HTR-8/SVneo (cell line): ENCODE measurements at regions not wholly inside any gene's neighbourhood (a gene's known extent, or its start where the extent isn't known, plus 50 kb on each side); places are given as distances from the start of the nearest gene placed in this dataset.

Source experiments
- DNase-seq: peaks from one replicate; pipeline ENCODE4 v3.0.0; 2011; ENCODE audit warnings: low spot score, mixed read lengths; ENCODE audit not compliant: insufficient read length
- FAIRE-seq: peaks from 2 replicates; lab custom pipeline; 2011; peaks lifted over from hg19 to GRCh38; lab: Jason Lieb, UNC

DNA sequence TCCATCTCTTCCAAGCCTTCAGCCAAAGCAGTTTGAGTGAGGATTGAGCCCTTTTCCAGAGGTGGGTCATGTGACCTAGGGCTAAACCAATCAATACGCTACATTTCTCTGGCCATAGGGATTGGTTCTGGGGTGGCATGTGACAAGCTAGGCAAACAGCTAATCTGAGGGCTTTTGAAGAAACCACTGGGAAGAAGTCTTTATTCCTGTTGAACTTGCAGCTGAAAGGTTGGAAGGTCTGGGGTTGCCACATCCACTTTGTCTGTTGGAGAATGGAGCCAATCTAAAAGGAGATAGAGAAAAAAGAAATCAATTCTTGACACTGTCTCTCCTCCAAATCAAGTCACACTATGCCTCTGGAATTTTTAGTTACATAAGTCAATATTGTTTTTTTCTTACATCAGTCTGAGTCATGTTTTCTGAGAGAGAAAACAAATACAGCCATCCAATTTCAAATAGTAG, 637.8 kb upstream of the WWC1 start:
- no peak for FAIRE-seq
- no peak for DNase-seq

DNA sequence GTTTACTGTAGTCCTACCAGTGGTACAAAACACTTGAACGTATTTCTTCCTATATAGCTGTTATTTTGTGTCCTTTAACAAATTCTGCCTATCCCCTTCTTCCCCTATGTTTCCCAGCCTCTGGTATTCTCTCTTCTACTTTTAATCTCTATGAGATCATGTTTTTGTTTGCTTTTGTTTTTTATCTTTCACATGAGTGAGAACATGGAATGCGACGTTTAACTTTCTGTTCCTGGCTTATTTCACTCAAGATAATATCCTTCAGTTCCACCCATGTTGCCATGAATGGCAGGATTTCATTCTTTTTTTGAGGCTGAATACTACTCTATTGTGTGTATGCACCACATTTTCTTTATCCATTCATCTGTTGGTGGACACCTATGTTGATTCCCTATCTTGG, 634.4 kb upstream of the WWC1 start:
- no peak for DNase-seq
- FAIRE-seq: no peak

DNA sequence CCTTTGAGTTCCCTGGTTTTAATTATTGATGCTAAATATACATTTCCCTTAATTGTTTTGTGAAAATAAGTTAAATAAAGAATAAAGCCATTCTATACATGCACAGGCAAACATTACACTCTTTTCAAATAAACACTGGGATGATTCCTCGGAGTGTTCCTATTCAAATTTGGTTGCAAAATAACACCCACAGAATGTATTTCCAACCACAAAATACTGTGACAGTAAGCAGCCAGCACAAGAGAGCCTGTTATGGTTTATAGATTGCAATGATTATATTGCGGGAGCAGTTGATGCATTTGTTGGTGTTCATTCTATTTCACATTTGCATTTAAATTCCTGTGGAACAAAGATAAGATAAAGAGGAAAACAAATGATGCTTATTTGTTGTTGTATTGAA, 632.6 kb upstream of the WWC1 start:
- FAIRE-seq: no peak
- DNase-seq: no peak

DNA sequence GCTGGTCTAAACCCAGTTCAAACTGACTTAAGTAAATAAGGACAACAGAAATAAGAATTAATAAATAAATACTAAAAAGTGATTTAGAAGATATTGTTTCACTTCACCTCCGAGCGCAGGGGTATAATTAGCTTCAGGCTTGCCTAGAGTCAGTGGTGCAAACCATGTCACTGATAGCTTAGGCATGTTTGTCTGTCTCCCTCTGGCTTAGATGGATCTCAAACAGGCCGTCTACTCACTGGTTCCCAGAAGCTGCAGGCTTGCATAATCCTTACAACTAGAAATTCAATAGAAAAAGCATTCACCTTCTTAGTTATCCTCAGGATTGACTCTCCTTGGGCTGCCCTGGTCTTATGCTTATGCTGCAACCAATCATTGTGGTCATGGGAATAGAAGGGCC, 629.8 kb upstream of the WWC1 start:
- no peak for DNase-seq
- FAIRE-seq: no peak

DNA sequence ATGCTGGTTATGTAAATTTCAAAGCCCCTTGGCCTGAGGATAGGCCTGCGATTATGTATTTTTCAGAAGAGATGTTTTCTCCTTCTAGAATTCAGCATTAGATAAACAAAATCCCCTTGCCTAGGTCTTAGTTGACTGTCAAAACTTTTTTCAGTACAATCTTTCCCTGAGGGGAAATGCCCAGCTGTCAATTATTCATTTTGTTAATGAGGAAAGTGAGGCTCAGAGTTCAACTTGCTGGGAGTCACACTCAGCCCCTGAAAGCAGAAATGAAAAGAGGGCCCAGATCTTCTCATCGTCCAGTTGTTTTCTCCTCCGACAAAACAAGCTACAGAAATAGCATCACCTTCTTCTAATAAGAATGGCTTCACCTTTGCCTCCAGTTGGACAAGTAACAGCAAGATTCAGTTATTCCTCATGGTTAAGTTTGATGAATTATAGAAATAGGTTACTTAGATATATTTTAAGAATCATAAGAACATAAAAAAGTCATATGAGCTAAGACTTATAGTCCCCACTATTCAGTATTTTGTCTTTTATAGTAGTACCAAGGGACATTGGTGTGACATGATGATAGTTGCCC, 627.1 kb upstream of the WWC1 start:
- FAIRE-seq: no peak
- no peak for DNase-seq

DNA sequence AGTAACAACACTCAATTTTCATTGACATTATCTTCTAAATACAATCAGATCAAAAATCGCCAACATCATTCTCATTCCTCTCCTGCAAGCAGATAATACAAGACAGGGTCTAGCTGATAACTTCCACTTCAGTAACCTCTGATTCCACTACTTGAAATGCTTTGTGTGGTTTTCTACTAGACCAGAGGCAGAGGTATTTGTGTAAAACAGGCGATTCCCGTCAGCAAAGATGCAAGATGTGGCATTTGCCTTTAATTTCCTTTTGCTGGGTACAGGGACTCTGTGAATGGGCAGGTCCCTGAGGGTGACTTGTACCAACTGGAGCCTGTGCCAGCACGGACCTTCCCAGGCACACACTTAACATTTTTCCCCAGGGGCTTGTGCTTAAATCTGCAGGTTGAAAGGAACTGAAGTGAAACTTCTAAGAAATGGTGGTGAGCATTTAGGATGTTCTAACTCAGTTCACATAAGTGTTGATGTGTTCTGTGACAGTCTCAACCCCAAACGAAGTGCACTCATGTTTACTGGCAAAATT, 625.5 kb upstream of the WWC1 start:
- FAIRE-seq (no peak), DNase-seq (no peak)

DNA sequence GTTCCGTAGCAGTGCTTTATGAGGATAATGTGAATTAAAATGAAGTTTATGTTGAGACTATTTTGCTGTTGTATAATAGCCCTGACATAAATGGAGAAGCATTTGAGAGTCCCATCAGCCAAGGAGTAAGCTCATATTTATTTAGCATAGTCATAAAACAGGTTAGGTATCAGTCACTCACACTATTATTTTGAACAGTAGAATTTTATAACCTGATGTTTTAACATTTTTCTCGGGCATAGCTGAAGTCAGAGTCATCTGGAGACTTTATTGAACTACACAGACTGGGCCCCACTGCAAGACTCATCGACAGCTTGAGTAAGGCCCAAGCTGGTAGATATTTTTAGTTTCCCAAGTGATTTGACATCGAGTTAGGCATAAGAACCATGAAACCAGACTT, 620.3 kb upstream of the WWC1 start:
- FAIRE-seq: peak; percentile 9

DNA sequence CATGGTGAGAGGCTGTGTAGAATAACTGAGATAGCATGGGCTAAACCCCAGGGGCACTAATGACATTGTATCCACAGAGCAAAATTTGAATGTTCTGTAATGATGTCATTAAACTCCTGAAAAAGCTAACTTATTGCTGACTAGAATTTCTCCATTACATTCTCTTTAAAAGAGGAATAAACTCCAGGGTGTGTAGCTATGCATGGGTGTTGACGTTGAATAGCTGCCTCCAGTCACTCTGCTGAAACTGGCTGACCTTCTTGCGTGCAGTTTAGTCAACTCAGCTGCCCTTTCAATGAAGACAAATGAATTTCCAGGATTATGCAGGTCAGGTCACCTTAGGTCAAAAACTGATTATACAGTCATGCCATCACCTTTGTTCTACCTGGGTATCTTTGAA, 617.5 kb upstream of the WWC1 start:
- FAIRE-seq: no peak

More for the DNA sequence above, 620.3 kb upstream of the WWC1 start:
- no peak for DNase-seq

DNA sequence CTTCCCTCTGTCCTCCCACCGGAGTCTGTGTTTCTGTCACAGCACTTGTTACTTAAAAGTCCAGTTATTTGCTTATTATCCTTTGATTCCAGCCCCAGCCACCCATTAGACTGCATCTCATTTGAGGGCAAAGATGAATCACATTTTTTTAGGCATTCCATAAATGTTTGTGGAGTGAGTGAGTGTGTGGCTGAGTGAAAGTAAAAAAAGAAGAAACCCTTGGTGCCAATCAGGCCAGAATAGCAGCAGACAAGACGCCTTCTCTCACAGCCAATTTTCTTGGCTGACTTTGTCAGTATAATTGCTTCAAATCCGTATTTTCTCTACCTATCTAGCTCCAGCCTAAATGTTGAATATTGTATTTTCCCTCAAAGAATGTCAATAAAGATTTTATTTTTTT, 613.0 kb upstream of the WWC1 start:
- no peak for DNase-seq
- FAIRE-seq: no peak

More for the DNA sequence above, 617.5 kb upstream of the WWC1 start:
- no peak for DNase-seq

DNA sequence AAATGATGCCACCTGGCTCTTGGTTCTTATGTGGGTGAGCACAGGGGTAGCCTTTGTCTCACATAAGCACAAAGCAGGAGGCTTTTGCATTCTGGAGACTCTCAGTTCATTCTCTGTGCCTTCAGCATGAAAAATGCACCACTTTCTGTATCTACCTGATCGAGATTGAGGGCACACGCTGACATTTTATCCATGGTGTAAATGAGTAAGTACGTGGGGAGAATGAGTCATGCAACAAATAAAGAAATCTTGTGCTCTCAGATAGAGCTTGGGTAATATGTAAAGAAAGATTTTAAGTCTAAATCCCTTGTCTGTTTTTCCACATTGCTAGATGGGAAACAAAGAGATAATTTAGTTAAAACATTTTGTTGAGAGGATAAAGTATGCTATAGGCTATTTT, 607.2 kb upstream of the WWC1 start:
- FAIRE-seq: no peak
- DNase-seq: no peak

DNA sequence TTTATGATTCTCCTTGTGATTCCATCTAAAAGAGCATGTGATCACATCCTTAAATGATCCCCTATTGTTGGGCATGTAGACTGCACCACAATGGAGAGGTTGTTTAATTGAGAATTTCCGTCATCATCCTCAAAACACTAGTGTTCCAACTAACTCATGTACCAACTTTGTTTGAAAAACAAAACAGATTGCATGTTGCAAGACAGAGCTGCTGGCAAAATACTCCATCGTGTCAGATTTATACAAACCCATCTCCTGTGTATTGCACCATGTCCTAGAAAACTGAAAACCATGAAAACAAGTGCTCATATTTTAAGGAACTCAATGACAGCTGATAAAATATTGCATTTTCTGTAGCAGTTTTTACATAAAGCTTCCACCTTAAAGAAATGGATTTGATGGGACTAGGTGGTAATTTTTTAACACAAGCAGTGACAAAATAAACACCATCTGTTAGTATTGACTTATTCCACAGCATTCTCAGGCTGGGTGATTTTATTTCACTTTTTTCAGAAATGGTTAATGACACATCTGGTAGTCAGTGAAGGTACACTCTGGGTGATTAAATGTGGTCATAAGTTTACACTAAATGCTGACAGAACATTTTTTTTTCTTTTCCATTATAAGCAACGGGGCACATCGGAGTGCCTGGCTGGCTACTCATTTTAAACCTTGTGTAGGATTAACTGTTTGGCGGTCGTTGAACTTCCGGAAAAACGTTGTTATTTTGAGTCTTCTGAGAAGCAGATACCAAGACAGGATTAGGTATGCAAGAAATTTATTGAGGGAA, 602.9 kb upstream of the WWC1 start:
- DNase-seq: no peak
- peak; percentile 26 for FAIRE-seq

DNA sequence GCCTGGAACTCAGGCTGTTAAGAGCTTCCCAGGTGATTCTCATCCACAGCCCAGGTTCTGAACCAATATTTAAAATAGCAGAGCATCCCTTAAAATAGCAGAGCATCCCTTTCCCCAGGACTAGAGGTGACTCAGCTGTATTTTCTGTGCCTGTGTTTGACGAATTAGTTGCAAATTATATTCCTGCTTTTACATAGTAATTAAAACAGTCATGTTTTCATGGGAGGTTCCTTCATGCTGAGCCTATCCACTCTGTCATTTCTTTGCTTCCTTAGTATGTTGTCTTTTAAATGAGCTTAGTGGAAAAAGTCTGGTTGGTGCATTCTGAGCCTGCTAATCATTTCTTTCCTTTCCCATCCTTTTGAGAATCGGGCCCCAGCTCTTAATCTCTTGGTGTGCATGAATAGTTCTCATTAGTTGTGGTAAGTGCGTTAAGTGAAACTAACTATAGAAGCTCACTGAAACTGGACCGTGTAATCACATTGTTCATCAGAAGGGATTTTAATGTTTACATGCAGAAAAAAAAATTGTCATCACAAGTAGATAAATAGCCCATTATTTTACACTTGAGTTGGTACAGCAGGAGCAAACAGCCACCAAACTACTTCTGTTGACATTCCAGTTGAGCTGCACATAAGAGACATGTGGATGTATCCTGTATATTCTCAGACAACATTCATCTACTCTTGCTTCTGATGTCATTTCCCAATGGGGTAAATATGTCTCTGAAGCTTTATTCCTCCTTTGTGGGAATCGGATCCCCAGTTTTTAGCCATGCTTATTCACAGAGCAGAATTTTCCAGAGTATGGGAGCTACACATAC, 596.9 kb upstream of the WWC1 start:
- no peak for DNase-seq
- FAIRE-seq: peak; percentile 9

DNA sequence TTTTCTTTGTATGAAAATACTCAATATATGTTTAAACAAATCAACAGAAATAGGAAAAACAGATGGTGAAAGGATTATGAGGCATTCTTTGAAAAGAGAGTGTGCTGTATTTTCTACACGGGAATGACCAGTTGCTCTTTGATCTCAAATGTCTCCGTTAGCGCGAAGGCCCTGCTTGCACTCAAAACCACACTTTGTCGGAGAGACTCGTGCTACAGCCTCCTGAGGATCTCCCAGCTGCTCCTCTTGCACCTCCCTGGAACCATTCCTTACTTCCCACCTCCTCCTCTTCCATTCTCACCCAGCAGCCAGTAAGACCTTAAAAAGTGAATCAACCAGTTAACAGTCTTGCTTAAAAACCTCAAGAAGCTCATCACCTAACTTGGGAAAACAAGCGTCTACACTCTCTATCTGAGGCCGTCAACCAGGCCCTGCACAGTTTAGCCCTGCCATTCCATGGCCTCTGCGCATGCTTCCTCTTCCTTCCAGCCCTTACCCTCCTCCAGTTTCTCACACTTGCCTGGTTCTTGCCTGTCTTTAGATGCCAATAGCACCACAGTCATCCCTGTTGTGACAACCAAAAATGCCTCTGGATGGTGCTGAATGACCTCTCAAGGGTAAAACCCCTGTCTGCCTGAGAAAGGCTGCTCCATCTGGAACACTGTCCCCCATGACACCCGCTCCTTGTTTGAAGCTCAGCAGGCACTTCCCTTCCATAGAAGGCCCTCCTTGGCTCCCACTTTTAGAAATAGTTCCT, 594.7 kb upstream of the WWC1 start:
- FAIRE-seq (no peak), DNase-seq (no peak)

DNA sequence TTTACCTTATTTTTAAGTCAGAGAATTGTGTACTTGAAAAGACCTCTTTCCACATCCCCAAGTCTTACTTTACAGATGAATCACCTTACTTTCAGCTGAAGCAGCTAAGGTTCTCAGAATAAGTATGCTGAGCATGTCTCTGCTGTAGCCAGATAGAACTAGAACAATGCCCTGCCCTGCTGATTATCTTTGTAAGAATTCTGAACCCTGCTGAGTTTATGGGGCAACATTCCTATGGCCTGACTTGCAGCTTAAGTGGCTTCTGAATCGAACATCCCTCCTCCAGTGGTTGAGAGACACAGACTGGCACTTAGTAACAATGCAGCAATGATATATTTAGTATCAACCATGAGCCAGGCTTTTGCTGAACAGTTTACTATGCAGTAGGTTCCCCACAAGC, 592.0 kb upstream of the WWC1 start:
- FAIRE-seq (peak; percentile 92), DNase-seq (peak; percentile 82)

DNA sequence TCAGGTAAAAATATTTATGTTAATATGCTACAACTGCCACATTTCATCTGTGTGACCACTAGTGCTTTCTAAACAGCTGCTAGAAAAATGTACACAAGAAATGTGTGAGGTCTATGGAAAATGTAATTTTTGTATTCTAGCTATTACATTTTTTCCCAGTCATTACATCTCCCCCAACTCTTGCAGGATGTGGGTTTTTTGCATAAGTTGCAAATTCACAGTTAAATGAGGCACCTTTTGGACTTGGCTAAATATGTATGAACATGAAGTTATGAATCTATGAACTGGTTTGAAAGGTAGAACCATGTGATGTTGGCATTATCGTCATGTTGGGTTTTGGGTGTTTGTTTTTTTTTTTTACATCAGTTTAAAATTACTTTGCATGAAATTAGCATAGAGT, 590.4 kb upstream of the WWC1 start:
- FAIRE-seq: peak; percentile 28
- DNase-seq: no peak

DNA sequence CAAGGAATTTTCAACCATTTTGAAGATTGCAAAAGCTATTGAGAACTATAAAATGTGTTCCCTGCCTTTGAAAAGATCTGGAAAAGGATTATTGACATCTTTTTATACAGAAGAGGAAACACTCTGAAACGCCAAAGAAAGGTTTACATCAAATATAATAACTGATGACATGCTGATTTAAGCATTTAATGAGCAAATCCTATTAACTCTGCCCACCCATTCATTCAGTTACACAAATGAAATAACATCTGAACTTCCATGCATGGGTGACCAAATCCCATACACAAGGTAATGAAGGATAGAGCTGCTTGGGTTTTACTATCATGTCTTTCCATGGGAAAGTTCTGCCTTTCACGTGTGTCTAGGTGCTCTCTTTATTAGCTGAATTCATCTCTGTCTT, 589.4 kb upstream of the WWC1 start:
- no peak for DNase-seq
- peak; percentile 42 for FAIRE-seq

DNA sequence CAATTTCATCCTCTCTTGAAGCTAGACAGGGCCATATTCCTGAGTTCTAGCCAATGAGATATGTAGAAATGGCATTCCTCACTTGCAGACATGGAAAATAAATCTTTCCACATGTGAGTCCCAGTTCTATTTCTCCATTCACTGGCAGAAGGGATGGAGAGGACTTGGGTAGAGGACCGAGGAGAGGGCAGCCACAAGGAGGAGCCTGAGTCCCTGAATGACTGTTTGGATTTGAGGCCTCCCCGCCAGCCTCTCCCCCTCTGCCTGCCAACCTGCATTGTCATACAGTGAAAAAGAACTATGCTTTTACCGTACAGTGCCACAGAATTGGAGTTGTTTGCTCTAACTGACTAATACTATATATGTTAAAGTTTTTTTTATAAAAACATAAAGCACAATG, 583.0 kb upstream of the WWC1 start:
- FAIRE-seq: no peak

DNA sequence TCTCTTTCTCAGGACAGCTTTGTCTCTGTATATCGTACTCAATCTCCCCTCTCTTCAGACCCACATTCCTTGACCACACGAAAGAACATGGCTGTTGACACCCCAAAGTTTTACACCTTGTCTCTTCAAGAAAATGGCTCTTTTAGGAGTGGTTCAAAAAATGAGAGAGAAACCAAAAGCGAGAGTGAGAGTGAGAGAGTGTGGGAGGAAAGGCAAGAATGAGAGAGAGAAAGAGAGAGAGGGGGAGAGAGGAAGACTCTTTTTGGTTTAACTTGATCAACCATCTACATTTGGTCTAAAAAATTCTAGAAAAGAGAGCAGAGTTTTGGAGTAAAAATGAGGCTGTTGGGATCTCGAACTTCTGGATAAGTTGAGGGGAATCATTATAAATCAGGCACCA, 581.8 kb upstream of the WWC1 start:
- no peak for FAIRE-seq
- no peak for DNase-seq

More for the DNA sequence above, 583.0 kb upstream of the WWC1 start:
- DNase-seq: no peak

DNA sequence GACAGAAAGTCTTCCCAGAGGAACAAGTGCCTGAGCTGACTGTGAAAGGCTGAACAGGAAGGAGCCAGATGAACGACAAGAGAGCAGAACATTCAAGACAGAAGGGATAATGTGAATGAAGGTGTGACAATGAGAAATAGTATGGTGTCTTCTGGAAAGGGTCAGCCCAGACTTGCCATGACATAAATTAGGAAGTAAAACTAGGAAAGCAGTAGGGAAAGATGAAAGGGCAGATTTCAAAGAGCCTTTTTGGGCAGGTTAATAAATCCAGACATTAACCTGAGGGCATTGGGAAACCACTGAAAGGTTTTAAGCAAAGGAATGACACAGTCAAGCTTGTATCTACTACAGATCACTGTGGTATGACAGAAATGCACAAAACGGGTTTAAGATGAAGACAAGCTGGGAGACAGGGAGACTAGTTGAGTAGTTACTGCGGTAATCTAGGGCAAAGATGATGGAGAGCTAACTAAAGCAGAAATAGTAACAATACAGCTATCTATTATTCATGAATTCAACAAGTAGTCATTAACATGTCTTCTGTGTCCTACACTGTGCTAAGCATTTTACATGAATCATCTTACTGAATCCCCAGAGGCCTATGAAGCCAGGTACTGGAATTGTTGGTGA, 580.9 kb upstream of the WWC1 start:
- FAIRE-seq (peak; percentile 74), DNase-seq (no peak)
